Spinal cord (tissue), 9 donors: ENCODE measurements at regions not wholly inside any gene's neighbourhood (a gene's known extent, or its start where the extent isn't known, plus 50 kb on each side); places are given as distances from the start of the nearest gene placed in this dataset.

Experiments
- DNase-seq, 6 donors: peaks; one replicate each; pipeline versions ENCODE4 v3.0.0 to v3.0.0-alpha.2; 2013 to 2015; ENCODE audit warnings: low spot score in 6 of 6, low read depth in 4 of 6
- H3K27ac ChIP-seq: one replicate; pipeline ENCODE4 v1.5.1; 2013; ENCODE audit warnings: low read depth, low read length, control low read depth
- H3K27me3 ChIP-seq: one replicate; pipeline ENCODE4 v1.6.1; 2013; ENCODE audit warnings: low read length; ENCODE audit not compliant: control insufficient read depth, insufficient read depth
- H3K36me3 ChIP-seq: one replicate; pipeline ENCODE4 v1.6.1; 2013; ENCODE audit warnings: low read length; ENCODE audit not compliant: control insufficient read depth, insufficient read depth
- H3K4me1 ChIP-seq: one replicate; pipeline ENCODE4 v1.6.1; 2013; ENCODE audit warnings: low read length; ENCODE audit not compliant: control insufficient read depth, insufficient read depth
- H3K4me3 ChIP-seq: one replicate; pipeline ENCODE4 v1.5.1; 2013; ENCODE audit warnings: low read depth, low read length, control low read depth
- H3K9me3 ChIP-seq: one replicate; pipeline ENCODE4 v1.6.1; 2013; ENCODE audit warnings: low read length; ENCODE audit not compliant: control insufficient read depth, insufficient read depth
- WGBS: methylation state at CpG from one replicate; pipeline ENCODE4 v1.1.5; 2013; ENCODE audit warnings: missing lambda C conversion rate; ENCODE audit not compliant: insufficient coverage; 5-methylcytosine and 5-hydroxymethylcytosine counted together
- donor health status: healthy.

- DNase-seq: no peak
- Histone ChIP-seq H3K4me1 (no peaks in the 10 kb centered on the region), H3K27ac (no peak overlapping the region), H3K27me3 (no peaks in the 10 kb centered on the region), H3K9me3 (no peaks in the 10 kb centered on the region), H3K4me3 (no peak overlapping the region), H3K36me3 (no peaks in the 10 kb centered on the region)
- no CpG with 5 or more reads among the region's 2 CpGs for WGBS
Observed at GRCh38 chr9:16025627-16026026, 472.8 kb downstream of the CCDC171 start.

- WGBS: no CpG with 5 or more reads among the region's 2 CpGs
- H3K27ac ChIP-seq: no peak overlapping the region
- no peaks in the 10 kb centered on the region for H3K27me3 ChIP-seq
- H3K36me3 ChIP-seq: no peaks in the 10 kb centered on the region
- no peaks in the 10 kb centered on the region for H3K9me3 ChIP-seq
- DNase-seq: no peak
- no peak overlapping the region for H3K4me3 ChIP-seq
- H3K4me1 ChIP-seq: peaks cover 4% of the 10 kb centered on the region
Observed at GRCh38 chr9:16026886-16027285, 474.0 kb downstream of the CCDC171 start.

DNA sequence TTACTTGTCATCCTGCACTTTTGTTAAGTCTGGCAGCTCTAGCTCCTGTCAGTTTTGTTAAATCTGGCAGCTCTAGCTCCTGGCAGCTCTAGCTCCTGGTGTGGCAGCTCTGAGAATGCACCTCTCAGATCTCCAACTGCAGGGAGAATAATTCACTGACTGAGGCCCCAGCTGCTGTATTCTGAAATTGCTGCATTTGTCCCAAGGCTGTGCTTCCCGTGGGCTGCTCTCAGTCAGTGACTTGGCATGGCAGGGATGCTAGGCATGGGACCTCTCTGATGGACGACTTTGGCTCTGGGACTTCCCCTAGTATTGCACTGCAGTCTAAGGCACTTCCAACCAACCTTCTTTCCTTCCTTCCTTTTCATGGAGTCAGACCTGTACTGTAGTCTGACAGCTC lies 475.7 kb downstream of the CCDC171 start:
- H3K4me1 ChIP-seq: peaks cover 5% of the 10 kb centered on the region

GRCh38 chr9:16029046-16029615 lies 476.3 kb downstream of the CCDC171 start:
- Histone ChIP-seq H3K36me3 (no peaks in the 10 kb centered on the region), H3K4me1 (peaks cover 5% of the 10 kb centered on the region), H3K27ac (no peak overlapping the region), H3K9me3 (no peaks in the 10 kb centered on the region), H3K4me3 (no peak overlapping the region), H3K27me3 (no peaks in the 10 kb centered on the region)
- DNase-seq: no peak
- 81% methylated on average over 5 of the region's 7 CpGs for WGBS

More for the DNA sequence above, 475.7 kb downstream of the CCDC171 start:
- Histone ChIP-seq H3K27me3 (no peaks in the 10 kb centered on the region), H3K4me3 (no peak overlapping the region), H3K27ac (no peak overlapping the region), H3K36me3 (no peaks in the 10 kb centered on the region), H3K9me3 (no peaks in the 10 kb centered on the region)
- no peak for DNase-seq
- 63% methylated on average over 2 of the region's 2 CpGs for WGBS

DNA sequence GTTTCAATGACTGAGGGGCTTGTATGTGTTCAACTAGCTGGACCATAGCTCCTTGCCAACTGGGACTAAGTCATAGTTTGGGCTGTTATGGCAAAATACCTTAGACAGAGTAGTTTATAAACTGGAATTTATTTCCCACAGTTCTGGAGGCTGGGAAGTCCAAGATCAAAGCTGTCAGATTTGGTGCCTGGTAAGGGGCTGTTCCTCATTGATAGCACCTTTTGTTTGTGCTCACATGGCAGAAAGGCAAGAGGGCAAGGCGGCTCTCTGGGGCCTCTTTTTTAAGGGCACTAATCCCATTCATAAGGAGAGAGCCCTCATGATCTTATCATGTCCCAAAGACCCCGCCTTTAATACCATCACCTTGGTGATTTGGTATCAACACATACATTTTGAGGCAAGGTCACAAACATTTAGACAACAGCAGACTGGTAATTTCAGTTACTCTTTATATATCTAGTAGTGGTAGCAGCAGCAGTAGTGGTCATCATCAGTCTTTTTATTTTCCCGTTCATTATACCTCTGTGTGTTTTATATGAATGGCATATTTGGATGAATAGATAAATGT lies 477.0 kb downstream of the CCDC171 start:
- Histone ChIP-seq H3K4me3 (no peak overlapping the region), H3K36me3 (no peaks in the 10 kb centered on the region), H3K9me3 (no peaks in the 10 kb centered on the region), H3K27ac (no peak overlapping the region), H3K4me1 (peaks cover 5% of the 10 kb centered on the region), H3K27me3 (no peaks in the 10 kb centered on the region)
- WGBS: 60% methylated on average over 1 of the region's 3 CpGs
- no peak for DNase-seq

DNA sequence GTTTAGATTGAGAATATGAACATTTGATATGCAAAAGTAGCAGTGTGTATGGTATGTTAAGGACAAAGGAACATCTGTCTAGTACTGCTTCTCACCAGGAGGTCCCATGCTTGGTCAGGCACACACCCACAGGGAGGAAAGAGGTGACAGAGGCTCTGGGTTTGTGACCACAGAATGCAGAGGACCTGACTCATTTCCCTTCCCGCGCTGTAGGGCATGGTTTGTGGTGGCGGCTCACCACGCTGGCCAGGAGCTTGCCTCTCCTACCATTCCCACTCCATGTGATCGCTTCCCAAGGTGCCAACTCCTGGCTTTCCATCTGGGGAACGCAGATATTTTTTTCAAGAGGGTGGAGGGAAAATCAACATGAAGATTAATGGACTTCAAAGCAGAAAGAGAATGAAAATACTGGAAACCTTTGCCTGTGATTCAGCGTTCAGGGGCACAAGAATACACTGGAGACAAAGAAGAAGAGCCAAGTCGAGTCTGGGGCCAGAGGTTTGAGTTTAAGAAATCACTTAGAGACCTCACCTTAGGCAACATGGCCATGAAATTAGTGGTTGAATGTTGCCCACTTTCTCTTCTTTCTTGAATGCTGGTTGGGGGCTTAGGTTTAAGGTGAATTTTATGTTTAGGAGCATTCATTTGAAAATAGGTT lies 477.8 kb downstream of the CCDC171 start:
- Histone ChIP-seq H3K4me1 (peaks cover 5% of the 10 kb centered on the region), H3K27me3 (no peaks in the 10 kb centered on the region), H3K4me3 (no peak overlapping the region), H3K9me3 (no peaks in the 10 kb centered on the region), H3K27ac (no peak overlapping the region), H3K36me3 (no peaks in the 10 kb centered on the region)
- DNase-seq: no peak
- 74% methylated on average over 4 of the region's 8 CpGs for WGBS

DNA sequence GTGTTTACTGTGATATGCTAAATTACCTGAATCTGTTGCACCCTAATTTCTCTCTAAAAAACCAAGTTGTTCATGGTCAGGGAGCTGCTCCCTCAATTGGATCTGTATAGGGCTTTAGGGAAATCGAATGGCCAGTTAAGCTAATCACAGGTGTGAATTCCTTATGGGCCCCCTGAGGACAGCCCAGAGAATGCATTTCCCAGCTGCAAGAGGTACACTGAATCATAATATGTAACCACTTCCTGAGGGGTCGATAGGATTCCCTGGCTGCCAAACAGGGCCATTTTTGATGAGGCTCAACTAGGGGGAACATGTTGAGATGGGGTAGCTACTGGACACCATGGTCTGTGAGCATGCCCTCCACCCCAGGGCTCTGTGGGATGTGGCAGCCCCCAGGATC lies 478.6 kb downstream of the CCDC171 start:
- no peak for DNase-seq
- H3K9me3 ChIP-seq: no peaks in the 10 kb centered on the region
- no peak overlapping the region for H3K4me3 ChIP-seq
- 80% methylated on average over 1 of the region's 2 CpGs for WGBS
- no peaks in the 10 kb centered on the region for H3K36me3 ChIP-seq
- no peaks in the 10 kb centered on the region for H3K27me3 ChIP-seq
- no peak overlapping the region for H3K27ac ChIP-seq
- H3K4me1 ChIP-seq: peaks cover 5% of the 10 kb centered on the region

DNA sequence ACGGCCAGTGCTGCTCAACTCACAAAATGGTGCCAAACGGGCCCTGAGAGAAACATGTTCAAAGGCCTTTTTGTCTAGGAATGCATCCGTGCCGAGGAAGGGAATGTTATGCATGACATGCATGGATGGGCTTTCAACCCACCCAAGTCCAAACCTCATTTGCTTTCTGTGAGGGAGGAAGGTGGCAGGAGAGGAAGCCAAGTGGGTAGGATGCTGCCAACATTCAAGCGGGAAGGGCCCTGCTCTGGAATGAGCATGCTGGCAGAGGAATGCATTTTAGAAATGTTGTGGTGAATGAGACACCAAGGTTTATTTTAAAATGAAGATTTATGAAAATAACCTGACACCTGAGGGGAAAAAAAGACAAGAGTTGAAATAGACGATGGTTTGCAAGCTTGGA lies 479.1 kb downstream of the CCDC171 start:
- no peaks in the 10 kb centered on the region for H3K27me3 ChIP-seq
- no peaks in the 10 kb centered on the region for H3K36me3 ChIP-seq
- WGBS: 65% methylated on average over 4 of the region's 6 CpGs
- H3K4me3 ChIP-seq: no peak overlapping the region
- H3K27ac ChIP-seq: no peak overlapping the region
- H3K9me3 ChIP-seq: no peaks in the 10 kb centered on the region
- peaks cover 5% of the 10 kb centered on the region for H3K4me1 ChIP-seq
- peak in 2 of 6 donors; percentile 10 to 71 for DNase-seq

DNA sequence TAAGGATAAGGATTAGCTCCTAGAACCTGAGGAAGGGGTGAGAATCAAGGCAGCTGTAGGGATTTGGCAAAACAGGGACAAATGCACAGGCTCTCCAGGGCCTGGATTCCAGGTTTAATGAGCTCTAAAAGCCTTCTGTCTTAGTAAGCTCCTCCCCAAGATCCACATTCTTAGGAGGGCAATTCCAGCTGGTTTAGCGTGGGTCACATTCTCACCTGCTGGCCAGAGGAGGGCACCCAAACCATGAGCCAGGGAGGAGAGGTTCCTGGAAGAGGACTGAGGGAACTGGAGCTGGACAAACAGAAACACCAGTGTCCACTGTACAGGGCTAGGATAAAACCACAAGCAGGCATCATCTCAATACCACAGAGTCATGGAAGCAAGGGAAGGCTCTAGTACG lies 480.0 kb downstream of the CCDC171 start:
- no peak overlapping the region for H3K4me3 ChIP-seq
- H3K27me3 ChIP-seq: no peaks in the 10 kb centered on the region
- no peak overlapping the region for H3K27ac ChIP-seq
- no peaks in the 10 kb centered on the region for H3K36me3 ChIP-seq
- DNase-seq: no peak
- no peaks in the 10 kb centered on the region for H3K9me3 ChIP-seq
- H3K4me1 ChIP-seq: peaks cover 5% of the 10 kb centered on the region
- WGBS: no CpG with 5 or more reads among the region's 2 CpGs

GRCh38 chr9:16033253-16033652 lies 480.4 kb downstream of the CCDC171 start:
- Histone ChIP-seq H3K4me3 (no peak overlapping the region), H3K27ac (no peak overlapping the region), H3K9me3 (no peaks in the 10 kb centered on the region), H3K36me3 (no peaks in the 10 kb centered on the region), H3K4me1 (peaks cover 5% of the 10 kb centered on the region), H3K27me3 (no peaks in the 10 kb centered on the region)
- no peak for DNase-seq
- 93% methylated on average over 6 of the region's 14 CpGs for WGBS
